ENCODE measurements at regions not wholly inside any gene's neighbourhood (a gene's known extent, or its start where the extent isn't known, plus 50 kb on each side); places are given as distances from the start of the nearest gene placed in this dataset.
A peak's percentile ranks its signal among the peaks of the same experiment; 100 is the strongest.
"Not testable (repeated sequence)": the region's sequence is repeated elsewhere in the genome, so short reads cannot be mapped to it uniquely, and the experiment has no call there.

DNA sequence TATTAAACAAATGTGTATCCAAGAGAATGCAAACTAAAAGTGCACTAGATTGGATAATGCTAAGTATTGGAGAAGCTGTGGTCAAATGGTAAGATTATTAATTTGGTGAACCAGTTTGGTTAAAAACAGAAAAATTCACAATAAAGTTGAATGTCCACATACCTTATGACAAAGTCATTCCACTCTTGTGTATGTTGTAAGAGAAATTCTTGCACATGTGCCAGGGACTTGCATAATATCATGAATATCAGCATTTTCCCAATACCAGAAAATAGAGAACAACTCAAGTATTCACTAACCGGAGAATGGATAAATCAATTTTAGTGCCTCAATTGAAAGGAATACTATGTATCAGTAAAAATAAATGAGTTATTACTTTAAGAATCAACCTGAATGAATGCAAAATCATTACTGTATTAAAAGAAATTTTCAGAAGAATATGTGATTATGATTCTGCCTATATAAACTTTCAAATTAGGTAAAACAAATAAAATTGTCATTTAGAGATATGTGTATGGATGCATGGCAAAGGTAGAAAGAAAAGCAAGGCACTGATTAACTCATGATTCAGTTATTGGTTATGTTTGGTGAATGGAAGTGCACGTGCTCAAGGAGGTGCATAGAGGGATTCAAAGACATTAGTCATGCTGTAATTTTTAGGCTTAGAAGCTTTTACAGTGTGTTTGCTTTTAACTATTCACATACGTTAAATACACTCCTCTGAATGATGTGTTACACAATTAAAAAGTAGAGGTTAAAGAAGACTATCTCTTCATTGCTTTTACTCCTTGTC, 217.4 kb upstream of the KCNK2 start:
- no peak for DNase-seq

DNA sequence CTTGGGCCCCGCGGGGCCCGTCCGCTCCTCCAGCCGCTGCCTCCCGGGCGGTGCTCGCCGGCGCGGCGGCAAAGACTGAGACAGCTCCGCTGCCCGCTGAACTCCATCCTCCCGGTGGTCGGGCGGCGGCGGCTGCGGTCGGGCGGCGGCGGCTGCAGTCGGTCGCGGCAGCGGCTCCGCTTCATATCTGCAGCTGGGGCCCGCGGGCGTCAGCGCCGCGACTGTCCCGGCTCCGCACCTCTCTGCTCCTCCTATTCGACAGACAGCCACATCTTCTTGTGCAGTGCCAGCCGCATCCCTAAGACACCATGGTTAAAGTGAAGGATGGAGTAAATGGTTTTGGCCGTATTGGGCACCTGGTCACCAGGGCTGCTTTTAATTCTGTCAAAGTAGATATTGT, 212.1 kb upstream of the KCNK2 start:
- DNase-seq, result not testable (repeated sequence)

GRCh38 chr1:214880956-214881355, 201.6 kb upstream of the KCNK2 start:
- no peak for DNase-seq

DNA sequence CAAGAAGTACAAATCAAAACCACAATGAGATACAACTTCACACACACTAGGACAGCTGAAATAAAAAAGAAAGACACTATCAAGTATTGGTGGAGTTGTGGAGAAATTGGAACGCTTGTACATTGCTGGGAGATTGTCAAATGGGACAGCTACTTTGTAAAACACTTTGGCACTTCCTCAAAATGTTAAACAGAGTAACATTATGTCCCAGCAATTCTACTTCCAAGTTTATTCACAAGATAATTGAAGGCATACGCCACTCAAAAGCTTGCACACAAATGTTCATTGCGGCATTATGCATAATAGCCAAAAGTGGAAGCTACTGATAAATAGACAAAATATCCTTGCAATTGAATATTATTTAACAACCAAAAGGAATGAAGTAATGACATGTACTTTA, 199.9 kb upstream of the KCNK2 start:
- DNase-seq, result no peak

GRCh38 chr1:214895011-214895600, 187.4 kb upstream of the KCNK2 start:
- no peak for DNase-seq

GRCh38 chr1:214896921-214897320, 185.6 kb upstream of the KCNK2 start:
- DNase-seq, result no peak

- no peak for DNase-seq
Measured at GRCh38 chr1:214897581-214897980, 185.0 kb upstream of the KCNK2 start.

DNA sequence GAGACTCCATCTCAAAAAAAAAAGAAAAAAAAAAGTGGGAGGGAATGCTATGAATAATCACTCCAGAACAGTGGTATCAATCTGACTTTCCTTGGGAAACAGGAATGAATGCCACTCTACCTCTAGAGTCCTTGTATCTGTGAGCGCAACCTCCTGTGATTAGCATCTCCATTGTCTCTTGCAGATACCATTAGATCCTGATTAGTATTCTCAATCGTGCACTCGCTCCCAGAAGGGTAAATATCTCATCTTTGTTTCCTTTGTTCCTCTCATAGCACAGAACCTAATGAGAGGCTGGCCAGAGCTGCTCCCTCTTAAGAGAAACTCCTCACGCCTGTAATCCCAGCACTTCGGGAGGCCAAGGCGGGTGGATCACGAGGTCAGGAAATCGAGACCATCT, 184.4 kb upstream of the KCNK2 start:
- no peak for DNase-seq

- DNase-seq, result no peak
Measured at GRCh38 chr1:214898718-214899117, 183.8 kb upstream of the KCNK2 start.

DNA sequence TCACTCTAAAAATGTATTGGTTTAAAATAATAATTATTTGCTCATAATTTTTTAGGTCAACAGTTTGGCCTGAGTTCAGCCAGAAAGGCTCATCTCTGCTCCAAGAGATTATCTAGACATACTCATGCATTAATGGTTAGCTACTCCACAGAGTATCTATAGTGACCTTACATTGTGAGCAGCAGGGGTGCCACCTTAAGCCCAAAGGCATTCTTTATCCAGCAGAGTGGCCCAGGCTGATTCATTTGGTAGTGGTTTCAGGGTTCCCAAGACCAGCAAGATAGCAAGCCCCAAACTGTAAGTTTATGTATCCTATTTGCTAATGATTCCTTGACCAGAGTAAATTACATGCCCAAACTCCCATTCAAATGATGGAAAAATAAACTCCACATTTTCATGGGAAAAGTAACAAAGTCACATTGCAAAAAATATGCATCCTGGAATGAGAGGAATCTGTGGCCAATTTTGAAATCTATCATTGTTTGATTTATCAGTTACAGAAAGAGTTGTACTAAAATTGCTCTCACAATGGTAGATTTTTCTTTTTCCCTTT, 182.6 kb upstream of the KCNK2 start:
- DNase-seq, result no peak

GRCh38 chr1:214900590-214900989, 181.9 kb upstream of the KCNK2 start:
- DNase-seq, result no peak

DNA sequence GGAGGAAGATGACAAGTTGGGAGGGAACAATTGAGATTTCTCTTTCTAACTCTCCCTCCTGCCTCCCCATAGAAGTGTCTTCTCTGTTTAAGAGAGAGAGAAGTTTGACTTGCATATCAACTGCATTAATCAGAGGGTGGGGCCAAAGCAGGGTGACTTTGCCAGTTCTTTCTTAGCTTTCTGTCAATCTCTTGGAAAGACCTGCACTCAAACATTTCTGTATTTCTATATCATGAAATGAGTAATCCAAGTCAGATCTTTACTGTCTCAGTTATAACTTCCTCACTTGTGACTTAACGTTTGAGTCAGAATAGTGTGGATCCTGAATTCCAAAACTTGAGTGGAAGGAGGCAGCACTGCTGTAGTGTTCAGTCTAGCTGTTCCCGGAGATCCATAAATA, 180.8 kb upstream of the KCNK2 start:
- peak; percentile 1 for DNase-seq

GRCh38 chr1:214902636-214903320, 179.8 kb upstream of the KCNK2 start:
- no peak for DNase-seq

DNA sequence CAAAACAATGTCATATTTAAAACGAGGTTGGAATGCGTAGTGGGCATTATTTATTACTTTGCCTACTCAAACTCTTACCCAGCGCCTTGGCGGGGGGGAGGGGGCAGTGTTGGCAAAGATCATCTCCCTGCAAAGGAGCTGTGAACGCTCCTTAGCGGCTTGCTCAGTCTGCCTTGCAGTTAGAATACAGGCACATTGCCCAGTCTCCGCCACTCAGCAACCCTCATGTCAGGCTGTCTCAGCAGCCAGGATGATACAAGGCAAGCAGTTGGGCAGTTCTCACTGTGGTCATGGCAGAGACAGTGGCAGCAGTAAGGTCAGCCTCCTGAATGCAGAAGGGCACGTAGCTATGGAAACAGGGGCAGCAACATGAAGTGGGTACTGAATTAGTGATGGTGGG, 170.4 kb upstream of the KCNK2 start:
- DNase-seq, result no peak

- DNase-seq, result no peak
Measured at GRCh38 chr1:214913966-214914365, 168.6 kb upstream of the KCNK2 start.

GRCh38 chr1:214917081-214917635, 165.4 kb upstream of the KCNK2 start:
- DNase-seq, result no peak

- DNase-seq, result no peak
Measured at GRCh38 chr1:214918745-214919144, 163.8 kb upstream of the KCNK2 start.

DNA sequence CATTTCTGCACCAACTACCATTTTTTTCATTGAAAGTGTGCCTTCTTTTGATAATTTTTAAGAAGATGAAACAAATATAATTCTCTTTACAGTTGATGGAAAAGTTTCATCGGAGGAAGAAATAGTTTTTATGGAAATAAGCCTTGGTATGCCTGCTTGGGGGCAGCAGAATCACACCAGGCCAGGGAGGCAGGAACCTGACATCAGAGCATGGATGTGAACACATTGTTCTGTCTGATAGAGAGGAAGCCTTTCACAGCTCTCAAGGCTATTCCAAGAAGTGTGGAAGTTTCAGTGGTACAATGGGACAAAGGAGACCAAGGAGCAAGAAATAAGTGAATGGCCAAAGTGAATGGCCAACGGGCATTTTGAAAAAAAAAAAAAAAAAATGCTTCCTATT, 162.2 kb upstream of the KCNK2 start:
- DNase-seq, result no peak

GRCh38 chr1:214923278-214923915, 159.1 kb upstream of the KCNK2 start:
- DNase-seq, result no peak

- DNase-seq, result no peak
Measured at GRCh38 chr1:214927796-214928195, 154.7 kb upstream of the KCNK2 start.

- no peak for DNase-seq
Measured at GRCh38 chr1:214928574-214928973, 154.0 kb upstream of the KCNK2 start.

- no peak for DNase-seq
Measured at GRCh38 chr1:214933375-214933774, 149.2 kb upstream of the KCNK2 start.

GRCh38 chr1:214934045-214934444, 148.5 kb upstream of the KCNK2 start:
- no peak for DNase-seq
